NCI-H1048 (cell line): ENCODE measurements at regions not wholly inside any gene's neighbourhood (a gene's known extent, or its start where the extent isn't known, plus 50 kb on each side); places are given as distances from the start of the nearest gene placed in this dataset.

Experiments
- DNase-seq: peaks from one replicate; lab custom pipeline; 2025; lab: John Stamatoyannopoulos, UW

DNA sequence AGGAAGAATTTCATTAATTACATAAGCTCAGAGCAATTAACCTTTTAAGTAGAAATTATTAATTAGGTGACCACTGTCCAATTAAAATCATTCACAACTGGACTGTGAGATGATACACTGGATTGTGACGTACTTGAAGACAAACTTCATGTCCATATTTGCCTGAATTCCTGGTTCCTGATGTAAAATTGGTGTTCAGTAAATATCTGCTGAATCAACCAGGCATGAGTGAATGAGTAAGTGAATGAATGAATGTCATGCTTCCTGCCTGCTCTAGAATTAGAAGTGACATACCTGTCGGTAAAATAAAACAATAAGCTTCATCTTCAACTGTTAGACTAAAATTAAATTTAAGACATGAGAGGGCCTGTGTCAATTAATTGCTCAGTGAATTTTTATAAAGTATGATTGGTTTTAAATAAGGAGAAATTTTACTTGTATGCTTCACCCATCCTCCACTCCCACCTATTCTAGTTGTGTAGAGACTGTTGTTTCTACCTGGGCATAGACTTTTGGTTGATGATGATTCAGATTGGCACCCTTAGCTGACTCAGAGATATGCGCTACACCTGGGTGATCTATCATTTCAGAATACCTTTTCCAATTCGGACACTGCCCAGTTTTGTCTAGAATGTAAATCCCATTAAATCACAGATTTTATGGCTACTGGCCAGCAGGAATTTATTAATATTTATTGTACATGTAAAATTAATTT, 56.9 kb upstream of the PTGS2 start:
- no peak for DNase-seq

- no peak for DNase-seq
Measured at GRCh38 chr1:186735463-186735862, 55.2 kb upstream of the PTGS2 start.

- no peak for DNase-seq
Measured at GRCh38 chr1:186730951-186731729, 50.9 kb upstream of the PTGS2 start.
